ENCODE measurements at regions not wholly inside any gene's neighbourhood (a gene's known extent, or its start where the extent isn't known, plus 50 kb on each side); places are given as distances from the start of the nearest gene placed in this dataset.

- Histone ChIP-seq H3K9me3 (ENCODE audit: insufficient read depth, low read depth, low read length) (no peaks in the 10 kb centered on the region), H3K9ac (ENCODE audit: low read depth, low read length, poor library complexity, severe bottlenecking) (no peak overlapping the region), H3K4me3 (ENCODE audit: low read length, poor library complexity, severe bottlenecking) (no peak overlapping the region), H3K36me3 (ENCODE audit: insufficient read depth, low read length) (no peaks in the 10 kb centered on the region), H3K4me2 (ENCODE audit: low read depth, low read length, poor library complexity, severe bottlenecking) (no peak overlapping the region), H3K9me2 (replicated peaks; ENCODE audit: low read depth, low read length) (no peaks in the 10 kb centered on the region), H3K27me3 (ENCODE audit: insufficient read depth, low read length, poor library complexity, severe bottlenecking) (no peaks in the 10 kb centered on the region), H4K20me1 (ENCODE audit: insufficient read depth, low read length, poor library complexity, severe bottlenecking) (no peaks in the 10 kb centered on the region), H3K79me2 (ENCODE audit: insufficient read depth, low read length) (no peaks in the 10 kb centered on the region), H3K4me1 (ENCODE audit: insufficient read depth, low read length, poor library complexity, severe bottlenecking) (no peaks in the 10 kb centered on the region), H3F3A (ENCODE audit: low read depth) (no peaks in the 10 kb centered on the region), H2AFZ (ENCODE audit: low read length) (no peak overlapping the region)
- TF ChIP-seq EZH2phosphoT487 (IDR thresholded peaks at IDR 0.05; ENCODE audit: borderline replicate concordance) (no peak), CTCF (conservative IDR thresholded peaks at IDR 0.05; ENCODE audit: low read length) (no peak)
Observed at GRCh38 chr12:41980390-41980789, 164.3 kb downstream of the GXYLT1 start.

- Histone ChIP-seq H2AFZ (ENCODE audit: low read length) (no peak overlapping the region), H3K4me2 (ENCODE audit: low read depth, low read length, poor library complexity, severe bottlenecking) (no peak overlapping the region), H3K9me3 (ENCODE audit: insufficient read depth, low read depth, low read length) (no peaks in the 10 kb centered on the region), H3K79me2 (ENCODE audit: insufficient read depth, low read length) (no peaks in the 10 kb centered on the region), H3K9ac (ENCODE audit: low read depth, low read length, poor library complexity, severe bottlenecking) (no peak overlapping the region), H3K4me3 (ENCODE audit: low read length, poor library complexity, severe bottlenecking) (no peak overlapping the region), H3K9me2 (replicated peaks; ENCODE audit: low read depth, low read length) (no peaks in the 10 kb centered on the region), H4K20me1 (ENCODE audit: insufficient read depth, low read length, poor library complexity, severe bottlenecking) (no peaks in the 10 kb centered on the region), H3K36me3 (ENCODE audit: insufficient read depth, low read length) (no peaks in the 10 kb centered on the region), H3F3A (ENCODE audit: low read depth) (no peaks in the 10 kb centered on the region), H3K4me1 (ENCODE audit: insufficient read depth, low read length, poor library complexity, severe bottlenecking) (no peaks in the 10 kb centered on the region), H3K27me3 (ENCODE audit: insufficient read depth, low read length, poor library complexity, severe bottlenecking) (no peaks in the 10 kb centered on the region)
- TF ChIP-seq EZH2phosphoT487 (IDR thresholded peaks at IDR 0.05; ENCODE audit: borderline replicate concordance) (no peak), CTCF (conservative IDR thresholded peaks at IDR 0.05; ENCODE audit: low read length) (no peak)
Observed at GRCh38 chr12:41979574-41979973, 165.1 kb downstream of the GXYLT1 start.

- TF ChIP-seq EZH2phosphoT487 (IDR thresholded peaks at IDR 0.05; ENCODE audit: borderline replicate concordance) = no peak
- TF ChIP-seq CTCF (conservative IDR thresholded peaks at IDR 0.05; ENCODE audit: low read length) = no peak
- no peaks in the 10 kb centered on the region for H4K20me1 ChIP-seq (ENCODE audit: insufficient read depth, low read length, poor library complexity, severe bottlenecking)
- no peaks in the 10 kb centered on the region for H3K27me3 ChIP-seq (ENCODE audit: insufficient read depth, low read length, poor library complexity, severe bottlenecking)
- no peak overlapping the region for H2AFZ ChIP-seq (ENCODE audit: low read length)
- no peaks in the 10 kb centered on the region for H3K4me1 ChIP-seq (ENCODE audit: insufficient read depth, low read length, poor library complexity, severe bottlenecking)
- H3K9ac ChIP-seq (ENCODE audit: low read depth, low read length, poor library complexity, severe bottlenecking) = no peak overlapping the region
- no peaks in the 10 kb centered on the region for H3K9me2 ChIP-seq (replicated peaks; ENCODE audit: low read depth, low read length)
- no peaks in the 10 kb centered on the region for H3K9me3 ChIP-seq (ENCODE audit: insufficient read depth, low read depth, low read length)
- no peaks in the 10 kb centered on the region for H3K36me3 ChIP-seq (ENCODE audit: insufficient read depth, low read length)
- H3K79me2 ChIP-seq (ENCODE audit: insufficient read depth, low read length) = no peaks in the 10 kb centered on the region
- H3K4me3 ChIP-seq (ENCODE audit: low read length, poor library complexity, severe bottlenecking) = no peak overlapping the region
- H3F3A ChIP-seq (ENCODE audit: low read depth) = no peaks in the 10 kb centered on the region
- no peak overlapping the region for H3K4me2 ChIP-seq (ENCODE audit: low read depth, low read length, poor library complexity, severe bottlenecking)
Observed at GRCh38 chr12:41972598-41972997, 172.1 kb downstream of the GXYLT1 start.

Measured in Loucy (cell line).